PFSK-1 (cell line): ENCODE measurements at regions not wholly inside any gene's neighbourhood (a gene's known extent, or its start where the extent isn't known, plus 50 kb on each side); places are given as distances from the start of the nearest gene placed in this dataset.

Source experiments
- FOXP2 ChIP-seq: optimal IDR thresholded peaks from 2 replicates; pipeline ENCODE3; 2011; ENCODE audit warnings: borderline replicate concordance, control low read depth, inconsistent platforms; ENCODE audit not compliant: insufficient read depth; ENCODE audit errors: extremely low read length, extremely low read depth
- POLR2AphosphoS5 ChIP-seq: IDR thresholded peaks from 2 replicates; pipeline ENCODE4 v1.6.1; 2012; ENCODE audit warnings: low read depth, mild to moderate bottlenecking, control low read depth, low read length, moderate library complexity
- SIN3A ChIP-seq: IDR thresholded peaks from 2 replicates; pipeline ENCODE4 v1.6.1; 2012; ENCODE audit warnings: mild to moderate bottlenecking, low read length, moderate library complexity, borderline replicate concordance; ENCODE audit not compliant: insufficient read depth
- TAF1 ChIP-seq: IDR thresholded peaks from 2 replicates; pipeline ENCODE4 v1.6.1; 2012; ENCODE audit warnings: low read length, control low read depth, borderline replicate concordance; ENCODE audit not compliant: insufficient read depth
- TF ChIP-seq, protein P1 (sequence below), 2 experiments: IDR thresholded peaks; 2 replicates each; pipeline versions ENCODE4 v1.6.1 to v1.8.0; 2011 to 2012; ENCODE audit warnings: low read depth in 2 of 2, low read length in 2 of 2, control low read depth in 1 of 2, inconsistent platforms in 1 of 2, mild to moderate bottlenecking in 1 of 2, moderate library complexity in 1 of 2; ENCODE audit not compliant: insufficient read depth in 1 of 2

DNA sequence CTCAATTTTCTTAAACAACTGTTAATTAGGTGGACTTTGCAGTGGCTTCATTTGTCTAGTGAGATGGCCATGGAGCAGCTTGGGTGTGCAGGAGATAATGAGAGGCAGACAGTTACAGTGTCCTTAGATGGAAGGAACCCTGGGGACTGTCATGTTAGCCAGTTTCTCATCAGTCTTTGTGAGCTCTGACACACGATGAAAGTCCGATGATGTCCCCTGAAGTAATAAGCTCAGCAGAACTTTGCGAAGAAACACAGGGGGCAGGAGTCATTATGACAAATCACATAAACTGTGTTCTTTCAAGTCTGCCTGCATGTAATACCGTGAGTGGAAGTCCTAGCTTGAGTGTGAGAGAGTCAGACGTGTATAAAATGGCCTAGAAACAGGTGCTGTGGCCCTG, 201.8 kb downstream of the DRD1 start:
- TF ChIP-seq POLR2AphosphoS5 (no peak), TAF1 (no peak), SIN3A (no peak), FOXP2 (no peak)
- TF ChIP-seq, protein P1, sequence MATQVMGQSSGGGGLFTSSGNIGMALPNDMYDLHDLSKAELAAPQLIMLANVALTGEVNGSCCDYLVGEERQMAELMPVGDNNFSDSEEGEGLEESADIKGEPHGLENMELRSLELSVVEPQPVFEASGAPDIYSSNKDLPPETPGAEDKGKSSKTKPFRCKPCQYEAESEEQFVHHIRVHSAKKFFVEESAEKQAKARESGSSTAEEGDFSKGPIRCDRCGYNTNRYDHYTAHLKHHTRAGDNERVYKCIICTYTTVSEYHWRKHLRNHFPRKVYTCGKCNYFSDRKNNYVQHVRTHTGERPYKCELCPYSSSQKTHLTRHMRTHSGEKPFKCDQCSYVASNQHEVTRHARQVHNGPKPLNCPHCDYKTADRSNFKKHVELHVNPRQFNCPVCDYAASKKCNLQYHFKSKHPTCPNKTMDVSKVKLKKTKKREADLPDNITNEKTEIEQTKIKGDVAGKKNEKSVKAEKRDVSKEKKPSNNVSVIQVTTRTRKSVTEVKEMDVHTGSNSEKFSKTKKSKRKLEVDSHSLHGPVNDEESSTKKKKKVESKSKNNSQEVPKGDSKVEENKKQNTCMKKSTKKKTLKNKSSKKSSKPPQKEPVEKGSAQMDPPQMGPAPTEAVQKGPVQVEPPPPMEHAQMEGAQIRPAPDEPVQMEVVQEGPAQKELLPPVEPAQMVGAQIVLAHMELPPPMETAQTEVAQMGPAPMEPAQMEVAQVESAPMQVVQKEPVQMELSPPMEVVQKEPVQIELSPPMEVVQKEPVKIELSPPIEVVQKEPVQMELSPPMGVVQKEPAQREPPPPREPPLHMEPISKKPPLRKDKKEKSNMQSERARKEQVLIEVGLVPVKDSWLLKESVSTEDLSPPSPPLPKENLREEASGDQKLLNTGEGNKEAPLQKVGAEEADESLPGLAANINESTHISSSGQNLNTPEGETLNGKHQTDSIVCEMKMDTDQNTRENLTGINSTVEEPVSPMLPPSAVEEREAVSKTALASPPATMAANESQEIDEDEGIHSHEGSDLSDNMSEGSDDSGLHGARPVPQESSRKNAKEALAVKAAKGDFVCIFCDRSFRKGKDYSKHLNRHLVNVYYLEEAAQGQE (IDR thresholded peaks at IDR 0.05; ENCODE audit: insufficient read depth in 1 of 2, low read depth in 2 of 2, low read length in 2 of 2), result no peak
